Sigmoid colon (tissue), 6 donors: ENCODE measurements at regions not wholly inside any gene's neighbourhood (a gene's known extent, or its start where the extent isn't known, plus 50 kb on each side); places are given as distances from the start of the nearest gene placed in this dataset.

Source experiments
- DNase-seq: peaks from one replicate; pipeline ENCODE4 v3.0.0-alpha.2; 2019
- H3K27ac ChIP-seq, 4 donors: fragments of 200-600 bp; sonication (generic); one replicate each; pipeline ENCODE4 v1.5.1; 2016 to 2019; ENCODE audit warnings: mild to moderate bottlenecking in 1 of 4
- H3K27me3 ChIP-seq, 3 donors: fragments of 200-600 bp; sonication (generic); one replicate each; pipeline ENCODE4 v1.5.1; 2019; ENCODE audit warnings: mild to moderate bottlenecking in 1 of 3
- H3K36me3 ChIP-seq, 4 donors: fragments of 200-600 bp; sonication (generic); one replicate each; pipeline ENCODE4 v1.5.1; 2016 to 2019
- H3K4me1 ChIP-seq, 4 donors: fragments of 200-600 bp; sonication (generic); one replicate each; pipeline ENCODE4 v1.5.1; 2017 to 2019
- H3K4me3 ChIP-seq, 4 donors: fragments of 200-600 bp; sonication (generic); one replicate each; pipeline ENCODE4 v1.5.1; 2017 to 2019; ENCODE audit warnings: mild to moderate bottlenecking in 2 of 4, moderate library complexity in 1 of 4
- H3K9me3 ChIP-seq, 4 donors: fragments of 200-600 bp in 3 of 4; sonication (generic) in 3 of 4; one replicate each; pipeline versions ENCODE4 v1.5.1 to v1.6.1; 2013 to 2019
- CTCF ChIP-seq, 4 experiments: fragments of 450-650 bp in 3 of 4; fragments of 200-600 bp in 1 of 4; IDR thresholded peaks; one replicate each; pipeline ENCODE4 v1.5.1; 2016 to 2019; ENCODE audit warnings: antibody characterized with exemption in 4 of 4, mild to moderate bottlenecking in 3 of 4, moderate library complexity in 2 of 4
- EP300 ChIP-seq, 4 donors: sonication (generic); formaldehyde crosslinking; IDR thresholded peaks; one replicate each; pipeline ENCODE4 v1.6.1; 2017; ENCODE audit warnings: antibody characterized with exemption in 4 of 4
- POLR2A ChIP-seq, 2 donors: fragments of 450-650 bp; IDR thresholded peaks; one replicate each; pipeline ENCODE4 v1.6.1; 2016; ENCODE audit warnings: antibody characterized with exemption in 2 of 2, mild to moderate bottlenecking in 2 of 2, moderate library complexity in 2 of 2
- POLR2AphosphoS5 ChIP-seq, 4 donors: sonication (generic); formaldehyde crosslinking; IDR thresholded peaks; one replicate each; pipeline ENCODE4 v1.6.1; 2017; ENCODE audit warnings: antibody characterized with exemption in 4 of 4
- WGBS, 2 donors: extraction: QIAGEN DNeasy Blood & Tissue Kit; methylation state at CpG; one replicate each; pipeline ENCODE4 v1.1.7; 2013; 5-methylcytosine and 5-hydroxymethylcytosine counted together
- intact Hi-C: fragments of 100-400 bp; cut with DNase I; formaldehyde crosslinking; loops from one replicate; pipeline ENCODE4 v1.15.1; 2023
- donor health status: healthy with polysubstance abuse.
- donor health status: healthy.

GRCh38 chr9:103734471-103734870, 359.6 kb upstream of the SMC2 start:
- Histone ChIP-seq H3K36me3 (no peaks in the 10 kb centered on the region), H3K27ac (no peak overlapping the region), H3K4me3 (no peak overlapping the region), H3K4me1 (no peaks in the 10 kb centered on the region), H3K9me3 (no peaks in the 10 kb centered on the region), H3K27me3 (no peaks in the 10 kb centered on the region)
- intact Hi-C loops: no loop called here
- no peak for DNase-seq
- 18 to 53% methylated on average over 1 of the region's 1 CpG for WGBS, 2 donors
- TF ChIP-seq CTCF (IDR thresholded peaks at IDR 0.05) (no peak), POLR2AphosphoS5 (IDR thresholded peaks at IDR 0.05) (no peak), POLR2A (IDR thresholded peaks at IDR 0.05) (no peak), EP300 (IDR thresholded peaks at IDR 0.05) (no peak)

- Histone ChIP-seq H3K4me3 (no peak overlapping the region), H3K9me3 (no peaks in the 10 kb centered on the region), H3K36me3 (no peaks in the 10 kb centered on the region), H3K27me3 (no peaks in the 10 kb centered on the region), H3K27ac (no peak overlapping the region), H3K4me1 (peaks cover 0 to 7% (median 0%) of the 10 kb centered on the region in 4 donors)
- no peak for TF ChIP-seq CTCF (IDR thresholded peaks at IDR 0.05)
- no peak for TF ChIP-seq POLR2AphosphoS5 (IDR thresholded peaks at IDR 0.05)
- no peak for TF ChIP-seq POLR2A (IDR thresholded peaks at IDR 0.05)
- TF ChIP-seq EP300 (IDR thresholded peaks at IDR 0.05): no peak
- WGBS, 2 donors: 74 to 82% methylated on average over 2 of the region's 2 CpGs
- intact Hi-C loops: no loop called here
- no peak for DNase-seq
Measured at GRCh38 chr9:103755441-103755840, 338.7 kb upstream of the SMC2 start.

GRCh38 chr9:103755986-103756385, 338.1 kb upstream of the SMC2 start:
- Histone ChIP-seq H3K27ac (no peak overlapping the region), H3K4me1 (peaks cover 0 to 7% (median 0%) of the 10 kb centered on the region in 4 donors), H3K9me3 (no peaks in the 10 kb centered on the region), H3K4me3 (no peak overlapping the region), H3K36me3 (no peaks in the 10 kb centered on the region), H3K27me3 (no peaks in the 10 kb centered on the region)
- no peak for DNase-seq
- intact Hi-C loops: no loop called here
- TF ChIP-seq POLR2A (IDR thresholded peaks at IDR 0.05) (no peak), CTCF (IDR thresholded peaks at IDR 0.05) (no peak)
- WGBS, 2 donors: 35 to 55% methylated on average over 1 of the region's 1 CpG

GRCh38 chr9:103757062-103757461, 337.0 kb upstream of the SMC2 start:
- no peaks in the 10 kb centered on the region for H3K36me3 ChIP-seq
- no peak overlapping the region for H3K27ac ChIP-seq
- intact Hi-C loops: no loop called here
- no peaks in the 10 kb centered on the region for H3K27me3 ChIP-seq
- no peak overlapping the region for H3K4me3 ChIP-seq
- DNase-seq: no peak
- WGBS, 2 donors: 57 to 76% methylated on average over 3 of the region's 3 CpGs
- H3K4me1 ChIP-seq: peaks cover 0 to 7% (median 0%) of the 10 kb centered on the region in 4 donors
- H3K9me3 ChIP-seq: no peaks in the 10 kb centered on the region
- TF ChIP-seq POLR2A (IDR thresholded peaks at IDR 0.05): no peak

GRCh38 chr9:103761466-103761865, 332.6 kb upstream of the SMC2 start:
- Histone ChIP-seq H3K4me3 (no peak overlapping the region), H3K27me3 (no peaks in the 10 kb centered on the region), H3K27ac (no peak overlapping the region), H3K9me3 (no peaks in the 10 kb centered on the region), H3K4me1 (no peaks in the 10 kb centered on the region), H3K36me3 (no peaks in the 10 kb centered on the region)
- WGBS, 2 donors: 48 to 56% methylated on average over 2 of the region's 2 CpGs
- TF ChIP-seq CTCF (IDR thresholded peaks at IDR 0.05) (no peak), POLR2A (IDR thresholded peaks at IDR 0.05) (no peak), EP300 (IDR thresholded peaks at IDR 0.05) (no peak), POLR2AphosphoS5 (IDR thresholded peaks at IDR 0.05) (no peak)
- no peak for DNase-seq
- intact Hi-C loops: no loop called here
